HEK293T (cell line): ENCODE measurements at regions not wholly inside any gene's neighbourhood (a gene's known extent, or its start where the extent isn't known, plus 50 kb on each side); places are given as distances from the start of the nearest gene placed in this dataset.

Experiments
- CTCF ChIA-PET: fragments of 350-600 bp; formaldehyde crosslinking; extraction: SDS; loops from one replicate; lab custom pipeline; 2021; ENCODE audit warnings: antibody characterized with exemption, inconsistent platforms; lab: Yijun Ruan, JAX
- POLR2A ChIA-PET: fragments of 350-600 bp; formaldehyde crosslinking; extraction: SDS; loops from one replicate; lab custom pipeline; 2020; ENCODE audit warnings: antibody characterized with exemption, inconsistent platforms; lab: Yijun Ruan, JAX
- DNase-seq: peaks from one replicate; pipeline ENCODE4 v3.0.0; 2012; ENCODE audit warnings: mixed read lengths; ENCODE audit errors: extremely low spot score
- ARNT ChIP-seq: fragments of 450-650 bp; IDR thresholded peaks from 2 replicates; pipeline ENCODE4 v1.6.1; 2017; ENCODE audit warnings: mild to moderate bottlenecking
- BHLHE40 ChIP-seq: fragments of 450-650 bp; IDR thresholded peaks from 2 replicates; pipeline ENCODE4 v1.6.1; 2016; ENCODE audit warnings: mild to moderate bottlenecking, moderate library complexity, borderline replicate concordance
- CTBP1 ChIP-seq: fragments of 450-650 bp; IDR thresholded peaks from 2 replicates; pipeline ENCODE4 v1.6.1; 2016; ENCODE audit warnings: borderline replicate concordance
- ELF4 ChIP-seq: fragments of 450-650 bp; IDR thresholded peaks from 2 replicates; pipeline ENCODE4 v1.6.1; 2017; ENCODE audit warnings: antibody characterized with exemption
- FOXA1 ChIP-seq: fragments of 450-650 bp; IDR thresholded peaks from 2 replicates; pipeline ENCODE4 v1.6.1; 2016; ENCODE audit warnings: mild to moderate bottlenecking
- FOXK2 ChIP-seq: fragments of 450-650 bp; IDR thresholded peaks from 2 replicates; pipeline ENCODE4 v1.6.1; 2016; ENCODE audit warnings: mild to moderate bottlenecking
- FOXM1 ChIP-seq: fragments of 450-650 bp; IDR thresholded peaks from 2 replicates; pipeline ENCODE4 v1.6.1; 2017; ENCODE audit warnings: mild to moderate bottlenecking, borderline replicate concordance
- HDGF ChIP-seq: fragments of 450-650 bp; IDR thresholded peaks from 2 replicates; pipeline ENCODE4 v1.6.1; 2017; ENCODE audit warnings: antibody characterized with exemption, borderline replicate concordance
- L3MBTL2 ChIP-seq: fragments of 450-650 bp; conservative IDR thresholded peaks from 2 replicates; pipeline ENCODE4 v1.6.1; 2016; ENCODE audit warnings: mild to moderate bottlenecking
- LEF1 ChIP-seq: fragments of 450-650 bp; IDR thresholded peaks from 2 replicates; pipeline ENCODE4 v1.6.1; 2017; ENCODE audit warnings: mild to moderate bottlenecking, borderline replicate concordance
- NFRKB ChIP-seq: fragments of 450-650 bp; IDR thresholded peaks from 2 replicates; pipeline ENCODE4 v1.6.1; 2016; ENCODE audit warnings: mild to moderate bottlenecking, moderate library complexity
- SP1 ChIP-seq: fragments of 450-650 bp; IDR thresholded peaks from 2 replicates; pipeline ENCODE4 v1.6.1; 2017
- SUZ12 ChIP-seq: fragments of 450-650 bp; IDR thresholded peaks from 2 replicates; pipeline ENCODE4 v1.6.1; 2016; ENCODE audit warnings: mild to moderate bottlenecking
- TARDBP ChIP-seq: fragments of 450-650 bp; IDR thresholded peaks from 2 replicates; pipeline ENCODE4 v1.6.1; 2016
- ZNF384 ChIP-seq: fragments of 450-650 bp; IDR thresholded peaks from 2 replicates; pipeline ENCODE4 v1.6.1; 2016
- TF ChIP-seq, protein P1 (sequence below): fragments of 450-650 bp; IDR thresholded peaks from 2 replicates; pipeline ENCODE4 v1.6.1; 2016

DNA sequence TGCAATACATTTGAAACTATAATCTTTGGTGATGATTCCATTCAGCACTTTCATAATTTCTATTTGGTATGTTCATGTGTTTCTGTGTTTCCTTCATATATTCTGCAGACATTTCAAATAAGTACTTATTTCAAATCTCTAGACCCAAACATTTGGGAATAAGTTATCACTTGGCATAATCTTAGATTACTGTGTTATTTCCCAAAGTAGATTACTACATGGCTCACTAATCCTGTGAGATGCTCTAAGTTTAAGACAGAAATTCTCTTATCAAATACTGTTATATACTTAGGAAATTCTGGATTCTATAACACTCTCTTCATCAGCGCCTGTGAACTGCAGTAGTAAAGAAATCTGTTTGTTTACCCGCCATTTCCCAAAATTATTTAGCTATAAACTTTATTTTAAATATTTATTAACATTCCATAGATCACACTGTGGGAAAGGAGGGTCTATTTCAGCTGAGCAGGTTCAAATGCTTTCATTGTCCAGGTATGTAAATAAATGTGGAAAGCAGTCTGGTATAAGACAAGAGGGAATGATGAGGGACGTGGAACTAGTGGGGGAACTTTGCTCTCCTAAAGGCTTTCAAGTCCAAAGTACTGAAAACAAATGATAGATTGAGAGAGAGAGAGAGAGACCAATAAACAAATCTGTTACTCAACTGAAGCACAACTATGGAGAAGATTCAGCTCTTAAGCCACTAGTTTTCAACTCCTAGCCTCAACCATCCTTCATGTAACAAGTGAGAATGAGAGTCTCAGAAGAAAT lies 61.8 kb upstream of the TOM1L1 start:
- CTCF ChIA-PET: no interaction called here
- TF ChIP-seq, protein P1, sequence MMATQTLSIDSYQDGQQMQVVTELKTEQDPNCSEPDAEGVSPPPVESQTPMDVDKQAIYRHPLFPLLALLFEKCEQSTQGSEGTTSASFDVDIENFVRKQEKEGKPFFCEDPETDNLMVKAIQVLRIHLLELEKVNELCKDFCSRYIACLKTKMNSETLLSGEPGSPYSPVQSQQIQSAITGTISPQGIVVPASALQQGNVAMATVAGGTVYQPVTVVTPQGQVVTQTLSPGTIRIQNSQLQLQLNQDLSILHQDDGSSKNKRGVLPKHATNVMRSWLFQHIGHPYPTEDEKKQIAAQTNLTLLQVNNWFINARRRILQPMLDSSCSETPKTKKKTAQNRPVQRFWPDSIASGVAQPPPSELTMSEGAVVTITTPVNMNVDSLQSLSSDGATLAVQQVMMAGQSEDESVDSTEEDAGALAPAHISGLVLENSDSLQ: no peak
- TF ChIP-seq ARNT: no peak
- TF ChIP-seq FOXM1: no peak
- TF ChIP-seq NFRKB: no peak
- no peak for TF ChIP-seq CTBP1
- no peak for TF ChIP-seq ELF4
- TF ChIP-seq HDGF: no peak
- POLR2A ChIA-PET: no interaction called here
- no peak for DNase-seq

DNA sequence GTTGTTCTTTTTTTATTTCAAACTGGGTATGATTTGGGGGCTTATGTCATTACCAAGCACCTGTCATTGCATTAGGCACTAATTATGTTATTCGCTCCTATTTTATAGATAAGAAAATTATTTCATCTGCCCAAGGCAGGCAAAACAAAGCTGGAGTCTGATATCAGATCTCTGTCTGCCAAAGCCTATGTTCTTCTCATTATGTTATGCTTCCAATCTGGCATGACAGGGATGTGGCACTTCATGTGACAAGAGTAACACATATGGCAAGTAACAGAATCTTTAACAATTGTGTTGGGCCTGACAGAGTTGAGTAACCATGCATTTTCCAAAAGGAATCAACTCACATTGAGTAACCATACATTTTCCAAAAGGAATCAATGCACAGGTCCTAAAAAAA lies 61.2 kb upstream of the TOM1L1 start:
- TF ChIP-seq LEF1 (no peak), L3MBTL2 (no peak), BHLHE40 (no peak), FOXK2 (no peak), ARNT (no peak), ELF4 (no peak), TARDBP (no peak), HDGF (no peak), ZNF384 (no peak)
- TF ChIP-seq, protein P1: no peak
- DNase-seq: no peak
- ChIA-PET POLR2A (no interaction called here), CTCF (no interaction called here)

DNA sequence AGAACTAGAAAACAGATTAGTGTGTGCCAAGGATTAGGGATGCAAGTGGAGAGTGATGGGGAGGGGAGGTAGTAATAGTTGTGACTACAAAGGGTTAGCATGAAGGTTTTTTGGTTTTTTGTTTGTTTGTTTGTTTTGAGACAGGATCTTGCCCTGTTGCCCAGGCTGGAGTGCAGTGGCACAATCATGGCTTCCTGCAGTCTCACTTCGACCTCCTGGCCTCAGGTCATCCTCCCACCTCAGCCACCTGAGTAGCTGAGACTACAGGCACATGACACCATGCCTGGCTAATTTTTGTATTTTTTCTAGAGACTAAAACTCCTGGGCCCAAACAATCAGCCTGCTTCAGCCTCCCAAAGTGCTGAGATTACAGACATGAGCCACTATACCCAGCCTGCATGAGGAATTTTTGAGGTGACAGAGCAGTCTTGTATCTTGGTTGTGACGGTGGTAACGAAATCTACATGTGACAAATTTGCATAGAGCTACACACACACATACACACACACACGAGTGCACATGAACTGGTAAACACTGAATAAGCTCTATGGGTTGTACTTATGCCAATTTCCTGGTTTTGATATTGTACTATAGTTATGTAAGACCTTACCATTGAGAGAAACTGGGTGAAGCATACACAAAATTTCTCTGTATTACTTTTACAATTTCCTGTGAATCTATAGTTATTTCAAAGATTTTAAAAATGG lies 59.6 kb upstream of the TOM1L1 start:
- no peak for DNase-seq
- TF ChIP-seq FOXK2 (no peak), ELF4 (no peak), L3MBTL2 (no peak), ARNT (no peak), BHLHE40 (no peak), FOXA1 (no peak), CTBP1 (no peak), FOXM1 (no peak), SUZ12 (no peak), HDGF (no peak), ZNF384 (no peak), LEF1 (no peak), SP1 (no peak), NFRKB (no peak), TARDBP (no peak)
- TF ChIP-seq, protein P1: no peak
- ChIA-PET POLR2A (no interaction called here), CTCF (no interaction called here)

DNA sequence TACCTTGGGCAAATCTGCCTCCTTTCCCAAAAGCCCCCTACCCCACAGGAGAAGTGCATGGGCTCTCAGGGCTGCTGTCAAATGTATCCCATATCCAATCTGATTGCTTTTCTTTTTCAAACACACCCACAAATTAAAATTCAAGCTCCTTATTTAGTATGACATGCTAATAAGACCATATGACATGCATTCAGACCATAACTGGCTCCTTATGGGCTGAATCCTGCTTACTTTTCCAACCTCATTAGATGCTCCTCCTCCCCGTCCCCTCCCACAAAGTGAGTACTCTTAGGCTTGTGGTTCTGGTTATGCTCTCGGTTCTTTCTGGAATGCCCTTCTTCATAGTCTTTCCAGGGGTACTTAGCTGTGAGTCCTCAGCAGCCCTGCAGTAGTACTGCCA lies 59.0 kb upstream of the TOM1L1 start:
- POLR2A ChIA-PET: no interaction called here
- CTCF ChIA-PET: no interaction called here

DNA sequence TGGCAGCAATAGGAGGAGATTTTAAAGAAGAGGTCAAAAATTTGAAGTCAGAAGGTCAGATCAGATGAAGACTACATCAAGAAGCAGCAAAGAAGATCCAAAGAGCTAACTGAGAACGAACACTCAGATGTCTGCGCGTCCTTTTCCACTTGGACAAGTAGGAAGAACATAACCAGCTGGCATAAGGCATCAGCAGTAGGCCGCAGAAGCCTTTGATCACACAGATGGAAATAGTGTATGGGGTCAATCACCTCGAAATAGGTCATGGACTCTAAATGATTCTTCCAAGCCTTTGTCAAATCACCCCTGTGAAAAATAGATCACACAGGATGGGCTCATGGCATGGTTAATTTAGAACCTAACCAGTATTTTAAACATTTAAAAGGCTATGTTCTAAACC lies 56.4 kb upstream of the TOM1L1 start:
- TF ChIP-seq BHLHE40 (no peak), SUZ12 (no peak), FOXA1 (no peak), FOXM1 (no peak), ELF4 (no peak), FOXK2 (no peak), ARNT (no peak), ZNF384 (no peak), HDGF (no peak), NFRKB (no peak), CTBP1 (no peak), SP1 (no peak), L3MBTL2 (no peak), TARDBP (no peak), LEF1 (no peak)
- TF ChIP-seq, protein P1: no peak
- DNase-seq: no peak
- CTCF ChIA-PET: no interaction called here
- POLR2A ChIA-PET: no interaction called here

More for the DNA sequence above, 59.0 kb upstream of the TOM1L1 start:
- no peak for DNase-seq
- TF ChIP-seq SUZ12 (no peak), ELF4 (no peak), CTBP1 (no peak), LEF1 (no peak), HDGF (no peak), L3MBTL2 (no peak), ARNT (no peak), FOXM1 (no peak), NFRKB (no peak), SP1 (no peak), TARDBP (no peak), FOXK2 (no peak), FOXA1 (no peak), BHLHE40 (no peak), ZNF384 (no peak)
- TF ChIP-seq, protein P1: no peak
